B cell (primary cell): ENCODE measurements at regions not wholly inside any gene's neighbourhood (a gene's known extent, or its start where the extent isn't known, plus 50 kb on each side); places are given as distances from the start of the nearest gene placed in this dataset.
"Not testable (repeated sequence)": the region's sequence is repeated elsewhere in the genome, so short reads cannot be mapped to it uniquely, and the experiment has no call there.

Source experiments
- CTCF ChIP-seq: fragments of 200-600 bp; IDR thresholded peaks from one replicate; pipeline ENCODE4 v1.8.0; 2022; ENCODE audit warnings: antibody characterized with exemption, mild to moderate bottlenecking
- EZH2 ChIP-seq: IDR thresholded peaks from 2 replicates; pipeline ENCODE4 v1.6.1; 2012; ENCODE audit warnings: borderline replicate concordance, low read depth, mild to moderate bottlenecking, moderate library complexity, low read length; ENCODE audit not compliant: insufficient read depth, poor library complexity, severe bottlenecking

DNA sequence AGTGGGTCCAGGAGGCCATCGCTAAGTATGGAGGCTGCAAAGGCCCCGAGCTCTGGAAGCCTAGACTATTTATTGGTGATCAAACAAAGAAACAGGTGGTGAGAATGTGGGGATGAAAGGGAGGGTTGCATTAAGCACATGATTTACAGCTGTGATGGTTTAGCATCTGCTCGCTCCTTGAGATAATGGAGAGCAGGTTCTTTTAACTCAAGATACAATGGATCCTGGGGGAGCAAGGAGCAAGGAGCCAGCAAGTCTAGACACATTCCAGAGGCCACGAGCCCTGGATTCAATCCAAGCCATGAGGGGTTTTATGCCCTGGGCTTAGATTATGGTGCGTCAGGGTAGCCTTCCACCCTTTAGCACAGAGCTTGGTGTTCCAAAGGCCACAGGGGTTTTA lies 460.3 kb downstream of the GJA1 start:
- not testable (repeated sequence) for TF ChIP-seq CTCF, EZH2
